DND-41 (cell line): ENCODE measurements at regions not wholly inside any gene's neighbourhood (a gene's known extent, or its start where the extent isn't known, plus 50 kb on each side); places are given as distances from the start of the nearest gene placed in this dataset.

Experiments used
- EZH2 ChIP-seq: IDR thresholded peaks from 3 replicates; pipeline ENCODE4 v1.6.1; 2012; ENCODE audit warnings: borderline replicate concordance, low read depth, mild to moderate bottlenecking, moderate library complexity, low read length, inconsistent platforms; ENCODE audit not compliant: severe bottlenecking
- TF ChIP-seq, protein P1 (sequence below): IDR thresholded peaks from 2 replicates; pipeline ENCODE4 v1.5.1; 2012; ENCODE audit warnings: borderline replicate concordance, low read length, moderate library complexity, mild to moderate bottlenecking; ENCODE audit not compliant: poor library complexity, severe bottlenecking; ENCODE audit errors: extremely low read depth

DNA sequence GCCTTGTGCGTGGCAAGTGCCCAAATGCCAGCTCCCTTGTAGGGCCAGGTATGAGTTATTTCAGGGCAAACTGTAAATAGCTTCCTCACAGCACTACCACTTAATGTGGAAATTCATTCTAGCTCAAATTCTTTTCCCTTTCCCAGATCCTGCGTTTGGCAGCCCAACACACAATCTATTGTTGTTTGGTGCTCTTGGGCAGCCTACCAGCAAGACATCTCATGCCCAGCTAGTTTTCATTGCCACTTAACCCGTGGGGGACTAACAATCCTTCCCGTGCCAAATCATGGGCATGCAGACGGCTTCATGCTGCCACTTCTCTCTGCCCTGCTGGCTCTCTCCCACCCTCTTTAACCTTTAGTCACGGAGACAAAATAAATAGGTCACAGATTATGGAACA, 454.2 kb downstream of the GRIA2 start:
- TF ChIP-seq, protein P1, sequence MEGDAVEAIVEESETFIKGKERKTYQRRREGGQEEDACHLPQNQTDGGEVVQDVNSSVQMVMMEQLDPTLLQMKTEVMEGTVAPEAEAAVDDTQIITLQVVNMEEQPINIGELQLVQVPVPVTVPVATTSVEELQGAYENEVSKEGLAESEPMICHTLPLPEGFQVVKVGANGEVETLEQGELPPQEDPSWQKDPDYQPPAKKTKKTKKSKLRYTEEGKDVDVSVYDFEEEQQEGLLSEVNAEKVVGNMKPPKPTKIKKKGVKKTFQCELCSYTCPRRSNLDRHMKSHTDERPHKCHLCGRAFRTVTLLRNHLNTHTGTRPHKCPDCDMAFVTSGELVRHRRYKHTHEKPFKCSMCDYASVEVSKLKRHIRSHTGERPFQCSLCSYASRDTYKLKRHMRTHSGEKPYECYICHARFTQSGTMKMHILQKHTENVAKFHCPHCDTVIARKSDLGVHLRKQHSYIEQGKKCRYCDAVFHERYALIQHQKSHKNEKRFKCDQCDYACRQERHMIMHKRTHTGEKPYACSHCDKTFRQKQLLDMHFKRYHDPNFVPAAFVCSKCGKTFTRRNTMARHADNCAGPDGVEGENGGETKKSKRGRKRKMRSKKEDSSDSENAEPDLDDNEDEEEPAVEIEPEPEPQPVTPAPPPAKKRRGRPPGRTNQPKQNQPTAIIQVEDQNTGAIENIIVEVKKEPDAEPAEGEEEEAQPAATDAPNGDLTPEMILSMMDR: no peak
- TF ChIP-seq EZH2: no peak
